OCI-LY7 (cell line): ENCODE measurements at regions not wholly inside any gene's neighbourhood (a gene's known extent, or its start where the extent isn't known, plus 50 kb on each side); places are given as distances from the start of the nearest gene placed in this dataset.

Source experiments
- BruUV-seq: library from RNA; stranded (reverse); fragments of 400-500 nt; replicated peaks from 2 replicates; lab custom pipeline; 2021; lab: Mats Ljungman, UMichigan
- CTCF ChIA-PET: fragments of 300-600 bp; sonication (Branson Sonifier 250); formaldehyde crosslinking; loops from one replicate; lab custom pipeline; 2022; ENCODE audit warnings: antibody characterized with exemption; ENCODE audit not compliant: unreplicated experiment; lab: Charles Lee
- POLR2A ChIA-PET: fragments of 300-600 bp; sonication (Branson Sonifier 250); formaldehyde crosslinking; loops from one replicate; lab custom pipeline; 2022; ENCODE audit warnings: antibody characterized with exemption; lab: Charles Lee
- DNase-seq: peaks from one replicate; pipeline ENCODE4 v3.0.0-alpha.2; 2015; ENCODE audit warnings: low spot score
- H2AFZ ChIP-seq: fragments of 200-600 bp; sonication (generic), shearing (Covaris generic); 2 replicates; pipeline ENCODE4 v1.6.1; 2014; ENCODE audit warnings: mild to moderate bottlenecking, antibody characterized with exemption, low read length, moderate library complexity
- H3K27ac ChIP-seq: fragments of 200-600 bp; sonication (generic); 2 replicates; pipeline ENCODE4 v1.5.1; 2014; ENCODE audit warnings: mixed run types, low read depth, mild to moderate bottlenecking, moderate library complexity, low read length, inconsistent platforms; ENCODE audit not compliant: poor library complexity, severe bottlenecking
- H3K36me3 ChIP-seq: fragments of 200-600 bp; sonication (generic); 2 replicates; pipeline ENCODE4 v1.6.1; 2014; ENCODE audit warnings: mild to moderate bottlenecking, antibody characterized with exemption, low read length, moderate library complexity, mixed read lengths; ENCODE audit not compliant: insufficient read depth
- H3K4me1 ChIP-seq: fragments of 200-600 bp; sonication (generic); 2 replicates; pipeline ENCODE4 v1.5.1; 2014; ENCODE audit warnings: mild to moderate bottlenecking, low read length; ENCODE audit not compliant: insufficient read depth, poor library complexity, severe bottlenecking
- H3K4me2 ChIP-seq: fragments of 200-600 bp; sonication (generic); 2 replicates; pipeline ENCODE4 v1.6.1; 2014; ENCODE audit warnings: mild to moderate bottlenecking, low read length
- H3K4me3 ChIP-seq: fragments of 200-600 bp; sonication (generic); 2 replicates; pipeline ENCODE4 v1.5.1; 2014; ENCODE audit warnings: mild to moderate bottlenecking, low read depth, low read length; ENCODE audit not compliant: poor library complexity, severe bottlenecking
- H3K79me2 ChIP-seq: fragments of 200-600 bp; sonication (generic); 2 replicates; pipeline ENCODE4 v1.6.1; 2016; ENCODE audit warnings: low read depth, mild to moderate bottlenecking, low read length, moderate library complexity, mixed read lengths; ENCODE audit not compliant: insufficient read depth
- H3K9me2 ChIP-seq: fragments of 200-600 bp; sonication (generic); 2 replicates; pipeline ENCODE4 v1.6.1; 2016; ENCODE audit warnings: mild to moderate bottlenecking, low read length, mixed read lengths; ENCODE audit not compliant: insufficient read depth
- H3K9me3 ChIP-seq: fragments of 200-600 bp; sonication (generic); 2 replicates; pipeline ENCODE4 v1.6.1; 2014; ENCODE audit warnings: mild to moderate bottlenecking, mixed run types, low read length, mixed read lengths
- H4K20me1 ChIP-seq: fragments of 200-600 bp; sonication (generic); 2 replicates; pipeline ENCODE4 v1.6.1; 2014; ENCODE audit warnings: mild to moderate bottlenecking, antibody characterized with exemption, low read length, moderate library complexity, mixed read lengths; ENCODE audit not compliant: insufficient read depth
- EZH2phosphoT487 ChIP-seq: fragments of 200-600 bp; sonication (generic); IDR thresholded peaks from 2 replicates; pipeline ENCODE4 v1.6.1; 2018; ENCODE audit warnings: low read depth, borderline replicate concordance, mild to moderate bottlenecking, mixed run types, antibody characterized with exemption, low read length, moderate library complexity, mixed read lengths
- intact Hi-C: fragments of 100-400 bp; cut with micrococcal nuclease; formaldehyde crosslinking; loops from one replicate; pipeline ENCODE4 v1.10.0; 2022; ENCODE audit not compliant: unreplicated experiment
- TF ChIP-seq, protein P1 (sequence below): fragments of 200-600 bp; sonication (generic); conservative IDR thresholded peaks from 2 replicates; pipeline ENCODE4 v1.5.1; 2014; ENCODE audit warnings: mild to moderate bottlenecking, antibody characterized with exemption, low read length, moderate library complexity, mixed read lengths

- DNase-seq = no peak
- ChIA-PET CTCF (no interaction called here), POLR2A (no interaction called here)
- Histone ChIP-seq H3K4me2 (no peak overlapping the region), H3K4me3 (no peak overlapping the region), H4K20me1 (no peaks in the 10 kb centered on the region), H3K27ac (no peak overlapping the region), H3K4me1 (no peaks in the 10 kb centered on the region), H3K79me2 (no peaks in the 10 kb centered on the region), H3K9me3 (no peaks in the 10 kb centered on the region), H2AFZ (no peak overlapping the region), H3K36me3 (no peaks in the 10 kb centered on the region), H3K9me2 (no peaks in the 10 kb centered on the region)
- intact Hi-C loops = no loop called here
- BruUV-seq = no TSS peak
- TF ChIP-seq, protein P1, sequence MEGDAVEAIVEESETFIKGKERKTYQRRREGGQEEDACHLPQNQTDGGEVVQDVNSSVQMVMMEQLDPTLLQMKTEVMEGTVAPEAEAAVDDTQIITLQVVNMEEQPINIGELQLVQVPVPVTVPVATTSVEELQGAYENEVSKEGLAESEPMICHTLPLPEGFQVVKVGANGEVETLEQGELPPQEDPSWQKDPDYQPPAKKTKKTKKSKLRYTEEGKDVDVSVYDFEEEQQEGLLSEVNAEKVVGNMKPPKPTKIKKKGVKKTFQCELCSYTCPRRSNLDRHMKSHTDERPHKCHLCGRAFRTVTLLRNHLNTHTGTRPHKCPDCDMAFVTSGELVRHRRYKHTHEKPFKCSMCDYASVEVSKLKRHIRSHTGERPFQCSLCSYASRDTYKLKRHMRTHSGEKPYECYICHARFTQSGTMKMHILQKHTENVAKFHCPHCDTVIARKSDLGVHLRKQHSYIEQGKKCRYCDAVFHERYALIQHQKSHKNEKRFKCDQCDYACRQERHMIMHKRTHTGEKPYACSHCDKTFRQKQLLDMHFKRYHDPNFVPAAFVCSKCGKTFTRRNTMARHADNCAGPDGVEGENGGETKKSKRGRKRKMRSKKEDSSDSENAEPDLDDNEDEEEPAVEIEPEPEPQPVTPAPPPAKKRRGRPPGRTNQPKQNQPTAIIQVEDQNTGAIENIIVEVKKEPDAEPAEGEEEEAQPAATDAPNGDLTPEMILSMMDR = no peak
- TF ChIP-seq EZH2phosphoT487 = no peak
Measured at GRCh38 chr14:34014936-34015335, 64.1 kb upstream of the EGLN3 start.

DNA sequence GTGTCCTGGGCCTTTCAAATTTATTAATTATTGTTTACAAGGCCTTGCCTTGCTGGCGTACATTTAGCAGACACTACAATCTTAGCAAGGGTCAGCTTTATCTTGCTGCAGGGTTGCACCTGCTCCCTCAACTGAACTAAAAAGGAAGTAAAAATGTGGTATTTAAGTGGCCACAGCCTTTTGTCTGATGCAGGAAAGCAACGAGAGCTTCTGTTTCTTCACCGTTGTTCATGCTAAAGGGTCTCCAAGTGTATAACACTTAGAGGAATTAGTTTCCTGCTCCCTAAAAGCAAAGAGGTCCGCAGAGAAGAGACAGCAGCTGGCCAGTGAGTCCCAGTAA, 62.8 kb upstream of the EGLN3 start:
- TF ChIP-seq, protein P1 = no peak
- no peak for TF ChIP-seq EZH2phosphoT487
- Histone ChIP-seq H3K9me3 (no peaks in the 10 kb centered on the region), H3K9me2 (no peaks in the 10 kb centered on the region), H3K4me3 (no peak overlapping the region), H3K4me2 (no peak overlapping the region), H3K79me2 (no peaks in the 10 kb centered on the region), H3K27ac (no peak overlapping the region), H3K36me3 (no peaks in the 10 kb centered on the region), H4K20me1 (no peaks in the 10 kb centered on the region), H2AFZ (no peak overlapping the region), H3K4me1 (no peaks in the 10 kb centered on the region)
- DNase-seq = no peak
- BruUV-seq = no TSS peak
- ChIA-PET POLR2A (interaction anchor here (0.7 kb wide), 1 partner anchor 9 kb away, joined by 3 read pairs; no protein-coding TSS in a partner anchor), CTCF (no interaction called here)
- intact Hi-C loops = no loop called here

- H4K20me1 ChIP-seq = no peaks in the 10 kb centered on the region
- no peak overlapping the region for H3K4me2 ChIP-seq
- BruUV-seq = no TSS peak
- no peaks in the 10 kb centered on the region for H3K9me3 ChIP-seq
- no peak overlapping the region for H2AFZ ChIP-seq
- POLR2A ChIA-PET = interaction anchor here (0.6 to 0.7 kb wide), 2 partner anchors 10 to 26 kb away, joined by 3 read pairs; no protein-coding TSS in a partner anchor
- H3K27ac ChIP-seq = no peak overlapping the region
- H3K4me1 ChIP-seq = no peaks in the 10 kb centered on the region
- H3K79me2 ChIP-seq = no peaks in the 10 kb centered on the region
- CTCF ChIA-PET = no interaction called here
- no peak overlapping the region for H3K4me3 ChIP-seq
- no peak for TF ChIP-seq EZH2phosphoT487
- TF ChIP-seq, protein P1 = no peak
- DNase-seq = no peak
- no peaks in the 10 kb centered on the region for H3K9me2 ChIP-seq
- intact Hi-C loops = no loop called here
- H3K36me3 ChIP-seq = no peaks in the 10 kb centered on the region
Measured at GRCh38 chr14:34012978-34013720, 62.3 kb upstream of the EGLN3 start.
